DND-41 (cell line): ENCODE measurements at regions not wholly inside any gene's neighbourhood (a gene's known extent, or its start where the extent isn't known, plus 50 kb on each side); places are given as distances from the start of the nearest gene placed in this dataset.

Experiments used
- CTCF ChIP-seq: IDR thresholded peaks from 2 replicates; pipeline ENCODE4 v1.5.1; 2012; ENCODE audit warnings: borderline replicate concordance, low read length, moderate library complexity, mild to moderate bottlenecking; ENCODE audit not compliant: poor library complexity, severe bottlenecking; ENCODE audit errors: extremely low read depth
- EZH2 ChIP-seq: IDR thresholded peaks from 3 replicates; pipeline ENCODE4 v1.6.1; 2012; ENCODE audit warnings: borderline replicate concordance, low read depth, mild to moderate bottlenecking, moderate library complexity, low read length, inconsistent platforms; ENCODE audit not compliant: severe bottlenecking

GRCh38 chr4:38603652-38604051, 60.3 kb upstream of the KLF3 start:
- TF ChIP-seq EZH2, result no peak
- TF ChIP-seq CTCF, result no peak
